ENCODE measurements at regions not wholly inside any gene's neighbourhood (a gene's known extent, or its start where the extent isn't known, plus 50 kb on each side); places are given as distances from the start of the nearest gene placed in this dataset.

DNA sequence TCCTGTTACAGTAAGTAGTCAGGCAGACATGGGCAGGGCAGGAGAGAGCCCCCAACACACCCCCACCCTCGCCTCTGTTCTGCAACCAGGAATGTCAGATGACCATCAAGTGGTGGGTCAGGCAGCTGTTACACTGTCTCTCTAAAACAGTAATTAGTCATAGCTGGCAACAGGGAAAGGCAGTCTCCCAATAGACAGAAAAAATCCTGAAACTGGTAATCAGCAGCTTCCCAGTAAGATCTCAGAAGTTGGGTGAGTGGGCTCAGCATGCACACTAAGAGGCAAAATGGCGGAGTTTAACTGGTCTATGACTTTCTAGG is 90.2 kb downstream of the C5orf15 start:
- TF ChIP-seq POLR2A (IDR thresholded peaks at IDR 0.05): no peak
- WGBS, 2 donors: 96 to 100% methylated on average over 1 to 2 of the region's 2 CpGs
- no peaks in the 10 kb centered on the region for H3K9me3 ChIP-seq
- no peaks in the 10 kb centered on the region for H3K27me3 ChIP-seq
- no peak for DNase-seq
- no peaks in the 10 kb centered on the region for H3K4me1 ChIP-seq
- H3K4me3 ChIP-seq: no peak overlapping the region
- H3K27ac ChIP-seq: no peak overlapping the region
- H3K36me3 ChIP-seq (ENCODE audit: low read depth, missing control alignments): no peaks in the 10 kb centered on the region
- intact Hi-C loops (cut with DNase I; ENCODE audit: low total_unique reads): no loop called here

- TF ChIP-seq POLR2A (IDR thresholded peaks at IDR 0.05): no peak
- TF ChIP-seq CTCF (IDR thresholded peaks at IDR 0.05): no peak
- Histone ChIP-seq H3K27ac (no peak overlapping the region), H3K36me3 (ENCODE audit: low read depth, missing control alignments) (no peaks in the 10 kb centered on the region), H3K4me3 (no peak overlapping the region), H3K9me3 (no peaks in the 10 kb centered on the region), H3K4me1 (no peaks in the 10 kb centered on the region), H3K27me3 (no peaks in the 10 kb centered on the region)
- 80 to 83% methylated on average over 10 of the region's 10 CpGs for WGBS, 2 donors
- intact Hi-C loops (cut with DNase I; ENCODE audit: low total_unique reads): no loop called here
- no peak for DNase-seq
These were observed 90.8 kb downstream of the C5orf15 start for GRCh38 chr5:133877351-133878235.

GRCh38 chr5:133876266-133876665 is 92.2 kb downstream of the C5orf15 start:
- Histone ChIP-seq H3K9me3 (no peaks in the 10 kb centered on the region), H3K27me3 (no peaks in the 10 kb centered on the region), H3K4me3 (no peak overlapping the region), H3K4me1 (no peaks in the 10 kb centered on the region), H3K36me3 (ENCODE audit: low read depth, missing control alignments) (no peaks in the 10 kb centered on the region), H3K27ac (no peak overlapping the region)
- no peak for TF ChIP-seq CTCF (IDR thresholded peaks at IDR 0.05)
- no peak for TF ChIP-seq POLR2A (IDR thresholded peaks at IDR 0.05)
- WGBS, 2 donors: 87 to 92% methylated on average over 2 to 3 of the region's 3 CpGs
- intact Hi-C loops (cut with DNase I; ENCODE audit: low total_unique reads): no loop called here
- DNase-seq: no peak

DNA sequence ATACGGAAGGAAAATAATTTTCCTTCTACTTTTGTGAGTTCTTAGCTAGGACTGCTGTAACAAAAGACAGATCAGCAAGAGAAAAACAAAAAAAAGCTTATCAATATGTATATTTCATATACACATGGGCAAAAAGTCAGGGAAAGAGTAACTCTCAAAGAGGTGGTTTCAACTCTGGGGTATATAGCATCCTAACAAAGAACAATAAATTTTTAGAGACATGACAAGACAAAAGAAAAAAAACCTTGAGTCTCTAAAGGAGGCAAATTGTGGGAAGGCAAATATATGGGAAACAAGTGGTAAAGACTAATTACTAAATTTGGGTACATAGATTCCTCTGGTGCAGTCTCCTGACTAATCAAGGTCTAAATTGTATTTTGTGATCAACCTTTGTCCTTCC is 93.2 kb downstream of the C5orf15 start:
- Histone ChIP-seq H3K4me1 (no peaks in the 10 kb centered on the region), H3K27ac (no peak overlapping the region), H3K9me3 (no peaks in the 10 kb centered on the region), H3K4me3 (no peak overlapping the region), H3K27me3 (no peaks in the 10 kb centered on the region), H3K36me3 (ENCODE audit: low read depth, missing control alignments) (no peaks in the 10 kb centered on the region)
- intact Hi-C loops (cut with DNase I; ENCODE audit: low total_unique reads): no loop called here
- TF ChIP-seq POLR2A (IDR thresholded peaks at IDR 0.05) (no peak), CTCF (IDR thresholded peaks at IDR 0.05) (no peak)
- WGBS, 2 donors: 95 to 98% methylated on average over 1 of the region's 1 CpG
- no peak for DNase-seq

- Histone ChIP-seq H3K4me3 (no peak overlapping the region), H3K27ac (no peak overlapping the region), H3K9me3 (no peaks in the 10 kb centered on the region), H3K27me3 (no peaks in the 10 kb centered on the region), H3K4me1 (peaks cover 6% of the 10 kb centered on the region), H3K36me3 (ENCODE audit: low read depth, missing control alignments) (no peaks in the 10 kb centered on the region)
- no peak for TF ChIP-seq CTCF (IDR thresholded peaks at IDR 0.05)
- TF ChIP-seq POLR2A (IDR thresholded peaks at IDR 0.05): no peak
- WGBS, 2 donors: 72 to 73% methylated on average over 2 of the region's 2 CpGs
- intact Hi-C loops (cut with DNase I; ENCODE audit: low total_unique reads): no loop called here
- DNase-seq: no peak
These were observed 95.0 kb downstream of the C5orf15 start for GRCh38 chr5:133873449-133873848.

Measured in testis (tissue), 2 donors.